Thyroid gland (tissue), 4 donors: ENCODE measurements at regions not wholly inside any gene's neighbourhood (a gene's known extent, or its start where the extent isn't known, plus 50 kb on each side); places are given as distances from the start of the nearest gene placed in this dataset.

Experiments
- POLR2A ChIP-seq, 2 donors: fragments of 450-650 bp; IDR thresholded peaks; one replicate each; pipeline ENCODE4 v1.6.1; 2017; ENCODE audit warnings: antibody characterized with exemption in 2 of 2, mild to moderate bottlenecking in 2 of 2, moderate library complexity in 1 of 2
- TF ChIP-seq, protein P1 (sequence below), 6 experiments: fragments of 200-600 bp in 3 of 6; fragments of 450-650 bp in 3 of 6; sonication (generic) in 3 of 6; IDR thresholded peaks; one replicate each; pipeline ENCODE4 v1.5.1; 2016 to 2019; ENCODE audit warnings: antibody characterized with exemption in 6 of 6, mild to moderate bottlenecking in 2 of 6, inconsistent platforms in 1 of 6, moderate library complexity in 1 of 6

DNA sequence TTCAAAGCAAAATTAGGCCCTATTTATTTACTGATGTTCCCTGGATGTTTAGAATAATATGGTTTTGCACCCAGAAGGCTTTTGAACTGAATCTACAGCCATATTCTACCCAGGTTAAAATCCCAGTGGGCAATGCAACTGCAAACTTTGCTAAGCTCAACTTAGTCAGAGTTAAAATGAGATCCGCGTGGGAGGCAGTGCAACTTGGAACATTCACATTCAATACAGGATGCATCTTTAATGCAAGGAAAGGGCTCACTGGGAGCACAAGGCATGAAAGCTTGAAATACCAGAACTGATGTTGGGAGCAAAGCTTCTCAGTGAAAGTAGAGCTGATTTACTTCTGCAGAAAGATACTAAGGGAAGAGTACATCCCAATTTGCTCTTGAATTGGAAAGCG is 281.2 kb upstream of the DEFB112 start:
- no peak for TF ChIP-seq POLR2A (IDR thresholded peaks at IDR 0.05)
- TF ChIP-seq, protein P1, sequence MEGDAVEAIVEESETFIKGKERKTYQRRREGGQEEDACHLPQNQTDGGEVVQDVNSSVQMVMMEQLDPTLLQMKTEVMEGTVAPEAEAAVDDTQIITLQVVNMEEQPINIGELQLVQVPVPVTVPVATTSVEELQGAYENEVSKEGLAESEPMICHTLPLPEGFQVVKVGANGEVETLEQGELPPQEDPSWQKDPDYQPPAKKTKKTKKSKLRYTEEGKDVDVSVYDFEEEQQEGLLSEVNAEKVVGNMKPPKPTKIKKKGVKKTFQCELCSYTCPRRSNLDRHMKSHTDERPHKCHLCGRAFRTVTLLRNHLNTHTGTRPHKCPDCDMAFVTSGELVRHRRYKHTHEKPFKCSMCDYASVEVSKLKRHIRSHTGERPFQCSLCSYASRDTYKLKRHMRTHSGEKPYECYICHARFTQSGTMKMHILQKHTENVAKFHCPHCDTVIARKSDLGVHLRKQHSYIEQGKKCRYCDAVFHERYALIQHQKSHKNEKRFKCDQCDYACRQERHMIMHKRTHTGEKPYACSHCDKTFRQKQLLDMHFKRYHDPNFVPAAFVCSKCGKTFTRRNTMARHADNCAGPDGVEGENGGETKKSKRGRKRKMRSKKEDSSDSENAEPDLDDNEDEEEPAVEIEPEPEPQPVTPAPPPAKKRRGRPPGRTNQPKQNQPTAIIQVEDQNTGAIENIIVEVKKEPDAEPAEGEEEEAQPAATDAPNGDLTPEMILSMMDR (IDR thresholded peaks at IDR 0.05), result no peak
